Ascending aorta (tissue), 2 donors: ENCODE measurements at regions not wholly inside any gene's neighbourhood (a gene's known extent, or its start where the extent isn't known, plus 50 kb on each side); places are given as distances from the start of the nearest gene placed in this dataset.

Source experiments
- DNase-seq, 2 donors: peaks; one replicate each; pipeline ENCODE4 v3.0.0-alpha.2; 2019; ENCODE audit warnings: low spot score in 2 of 2
- H3K27ac ChIP-seq, 2 donors: fragments of 200-600 bp; sonication (generic); one replicate each; pipeline ENCODE4 v1.5.1; 2016 to 2017; ENCODE audit warnings: mild to moderate bottlenecking in 1 of 2
- H3K27me3 ChIP-seq: fragments of 200-600 bp; sonication (generic); one replicate; pipeline ENCODE4 v1.5.1; 2017
- H3K36me3 ChIP-seq, 2 donors: fragments of 200-600 bp; sonication (generic); one replicate each; pipeline ENCODE4 v1.5.1; 2016
- H3K4me1 ChIP-seq, 2 donors: fragments of 200-600 bp; sonication (generic); one replicate each; pipeline ENCODE4 v1.5.1; 2016 to 2017; ENCODE audit warnings: mild to moderate bottlenecking in 1 of 2
- H3K4me3 ChIP-seq, 2 donors: fragments of 200-600 bp; sonication (generic); one replicate each; pipeline ENCODE4 v1.5.1; 2016 to 2017; ENCODE audit warnings: mild to moderate bottlenecking in 1 of 2
- H3K9me3 ChIP-seq, 2 donors: fragments of 200-600 bp; sonication (generic); one replicate each; pipeline ENCODE4 v1.5.1; 2016
- CTCF ChIP-seq, 3 experiments: fragments of 200-600 bp in 2 of 3; fragments of 450-650 bp in 1 of 3; sonication (generic) in 2 of 3; IDR thresholded peaks; one replicate each; pipeline ENCODE4 v1.5.1; 2016 to 2019; ENCODE audit warnings: antibody characterized with exemption in 3 of 3, mild to moderate bottlenecking in 1 of 3, moderate library complexity in 1 of 3
- intact Hi-C: fragments of 100-400 bp; cut with DNase I; formaldehyde crosslinking; loops from one replicate; pipeline ENCODE4 v1.15.1; 2023

- Histone ChIP-seq H3K4me3 (no peak overlapping the region), H3K36me3 (no peaks in the 10 kb centered on the region), H3K9me3 (no peaks in the 10 kb centered on the region), H3K4me1 (no peaks in the 10 kb centered on the region), H3K27me3 (no peaks in the 10 kb centered on the region), H3K27ac (no peak overlapping the region)
- DNase-seq = no peak
- no peak for TF ChIP-seq CTCF (IDR thresholded peaks at IDR 0.05)
- intact Hi-C loops = no loop called here
Observed at GRCh38 chr13:68076046-68076445, 845.9 kb upstream of the PCDH9 start.

- Histone ChIP-seq H3K4me1 (no peaks in the 10 kb centered on the region), H3K27ac (no peak overlapping the region)
Observed at GRCh38 chr13:68066879-68067513, 836.9 kb upstream of the PCDH9 start.

GRCh38 chr13:68064001-68064770 lies 834.0 kb upstream of the PCDH9 start:
- TF ChIP-seq CTCF (IDR thresholded peaks at IDR 0.05) = no peak
- H3K9me3 ChIP-seq = no peaks in the 10 kb centered on the region
- no peak overlapping the region for H3K4me3 ChIP-seq
- H3K27ac ChIP-seq = no peak overlapping the region
- no peaks in the 10 kb centered on the region for H3K4me1 ChIP-seq
- H3K36me3 ChIP-seq = no peaks in the 10 kb centered on the region
- intact Hi-C loops = no loop called here
- no peak for DNase-seq
- no peaks in the 10 kb centered on the region for H3K27me3 ChIP-seq

More at GRCh38 chr13:68066879-68067513, 836.9 kb upstream of the PCDH9 start:
- DNase-seq = no peak
- no peaks in the 10 kb centered on the region for H3K9me3 ChIP-seq
- no peak for TF ChIP-seq CTCF (IDR thresholded peaks at IDR 0.05)
- H3K36me3 ChIP-seq = no peaks in the 10 kb centered on the region
- H3K27me3 ChIP-seq = no peaks in the 10 kb centered on the region
- H3K4me3 ChIP-seq = no peak overlapping the region
- intact Hi-C loops = no loop called here

GRCh38 chr13:68063181-68063580 lies 833.0 kb upstream of the PCDH9 start:
- no peak for TF ChIP-seq CTCF (IDR thresholded peaks at IDR 0.05)
- no peak overlapping the region for H3K4me3 ChIP-seq
- no peaks in the 10 kb centered on the region for H3K36me3 ChIP-seq
- no peaks in the 10 kb centered on the region for H3K9me3 ChIP-seq
- intact Hi-C loops = no loop called here
- DNase-seq = no peak
- no peak overlapping the region for H3K27ac ChIP-seq
- no peaks in the 10 kb centered on the region for H3K4me1 ChIP-seq
- no peaks in the 10 kb centered on the region for H3K27me3 ChIP-seq

- Histone ChIP-seq H3K27ac (no peak overlapping the region), H3K4me1 (no peaks in the 10 kb centered on the region), H3K4me3 (no peak overlapping the region), H3K9me3 (no peaks in the 10 kb centered on the region), H3K27me3 (no peaks in the 10 kb centered on the region), H3K36me3 (no peaks in the 10 kb centered on the region)
- intact Hi-C loops = no loop called here
- DNase-seq = no peak
- no peak for TF ChIP-seq CTCF (IDR thresholded peaks at IDR 0.05)
Observed at GRCh38 chr13:68057836-68058235, 827.7 kb upstream of the PCDH9 start.
